ENCODE measurements at regions not wholly inside any gene's neighbourhood (a gene's known extent, or its start where the extent isn't known, plus 50 kb on each side); places are given as distances from the start of the nearest gene placed in this dataset.
A peak's percentile ranks its signal among the peaks of the same experiment; 100 is the strongest.

DNA sequence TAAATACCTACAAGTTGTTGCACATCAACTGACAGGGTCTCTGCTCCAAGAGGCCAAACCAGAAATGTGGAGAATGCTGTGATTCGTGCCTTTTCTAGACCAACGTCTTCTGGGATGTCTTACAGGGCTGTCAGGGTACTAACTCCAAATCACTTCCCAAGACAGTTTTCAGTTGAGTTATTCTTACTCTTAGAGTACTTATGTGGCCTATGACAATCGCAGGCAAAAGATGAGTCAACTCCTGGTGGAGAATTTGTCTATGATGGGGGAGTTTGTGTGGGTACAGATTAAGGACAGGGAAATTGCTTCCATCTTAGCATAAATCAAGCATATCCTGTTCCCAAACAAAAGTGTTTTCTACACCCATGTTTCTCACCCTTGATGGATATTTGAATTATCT is 734.8 kb downstream of the TNS3 start:
- H3K4me3 ChIP-seq (ENCODE audit: low read depth, low read length): no peak overlapping the region
- DNase-seq (ENCODE audit: low read depth): no peak
- no peak for TF ChIP-seq MYC (IDR thresholded peaks at IDR 0.05; ENCODE audit: low read depth, low read length)
- TF ChIP-seq MAX (IDR thresholded peaks at IDR 0.05; ENCODE audit: low read depth, low read length): no peak
- no peak for TF ChIP-seq CTCF (IDR thresholded peaks at IDR 0.05; ENCODE audit: low read depth, low read length)
- TF ChIP-seq POLR2A (IDR thresholded peaks at IDR 0.05; ENCODE audit: extremely low read depth, insufficient read length): no peak

DNA sequence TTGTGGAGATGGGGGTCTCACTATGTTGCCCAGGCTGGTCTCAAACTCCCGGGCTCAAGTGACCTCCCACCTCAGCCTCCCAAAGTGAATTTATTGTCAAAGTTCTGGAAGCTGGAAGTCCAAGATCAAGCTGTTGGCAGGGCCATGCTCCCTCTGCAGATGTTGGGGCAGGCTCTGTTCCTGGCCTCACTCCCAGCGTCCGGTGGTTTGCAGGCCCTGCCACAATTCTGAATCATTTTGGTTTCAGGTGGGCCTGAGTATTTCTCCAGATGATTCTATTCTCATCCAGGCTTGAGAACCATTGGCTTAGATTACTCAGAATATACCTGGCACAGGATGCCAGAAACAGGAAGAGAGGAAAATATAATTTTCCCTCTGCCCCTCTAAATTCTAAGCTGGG is 737.4 kb downstream of the TNS3 start:
- no peak for DNase-seq (ENCODE audit: low read depth)
- no peak overlapping the region for H3K4me3 ChIP-seq (ENCODE audit: low read depth, low read length)
- TF ChIP-seq MYC (IDR thresholded peaks at IDR 0.05; ENCODE audit: low read depth, low read length): no peak
- no peak for TF ChIP-seq MAX (IDR thresholded peaks at IDR 0.05; ENCODE audit: low read depth, low read length)
- TF ChIP-seq POLR2A (IDR thresholded peaks at IDR 0.05; ENCODE audit: extremely low read depth, insufficient read length): no peak
- TF ChIP-seq CTCF (IDR thresholded peaks at IDR 0.05; ENCODE audit: low read depth, low read length): no peak

DNA sequence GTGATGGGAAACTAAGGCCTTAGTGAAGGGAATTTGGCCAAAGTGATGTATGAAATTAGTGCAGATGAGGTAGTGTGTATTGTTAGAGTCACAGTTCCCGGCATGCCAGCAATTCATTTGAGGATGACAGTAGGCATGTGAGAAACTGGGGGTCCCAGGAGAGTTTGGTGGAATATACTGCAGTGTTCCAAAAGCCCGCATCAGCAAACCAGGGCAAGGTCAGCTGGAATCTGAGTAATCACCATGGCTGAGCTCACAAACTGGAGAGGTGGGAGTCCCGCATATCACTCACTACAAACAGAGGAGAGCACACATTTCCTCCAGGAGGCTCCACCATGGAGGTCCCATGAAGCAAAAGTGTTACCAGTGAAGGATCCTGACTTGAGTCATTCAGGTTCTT is 740.7 kb downstream of the TNS3 start:
- DNase-seq (ENCODE audit: low read depth): no peak
- no peak overlapping the region for H3K4me3 ChIP-seq (ENCODE audit: low read depth, low read length)
- TF ChIP-seq CTCF (IDR thresholded peaks at IDR 0.05; ENCODE audit: low read depth, low read length) (no peak), POLR2A (IDR thresholded peaks at IDR 0.05; ENCODE audit: extremely low read depth, insufficient read length) (no peak), MAX (IDR thresholded peaks at IDR 0.05; ENCODE audit: low read depth, low read length) (no peak), MYC (IDR thresholded peaks at IDR 0.05; ENCODE audit: low read depth, low read length) (no peak)

- no peak overlapping the region for H3K4me3 ChIP-seq (ENCODE audit: low read depth, low read length)
- DNase-seq (ENCODE audit: low read depth): no peak
- TF ChIP-seq MAX (IDR thresholded peaks at IDR 0.05; ENCODE audit: low read depth, low read length) (no peak), CTCF (IDR thresholded peaks at IDR 0.05; ENCODE audit: low read depth, low read length) (no peak), POLR2A (IDR thresholded peaks at IDR 0.05; ENCODE audit: extremely low read depth, insufficient read length) (no peak), MYC (IDR thresholded peaks at IDR 0.05; ENCODE audit: low read depth, low read length) (no peak)
Measured at GRCh38 chr7:46839651-46840050, 742.3 kb downstream of the TNS3 start.

- no peak overlapping the region for H3K4me3 ChIP-seq (ENCODE audit: low read depth, low read length)
- TF ChIP-seq MYC (IDR thresholded peaks at IDR 0.05; ENCODE audit: low read depth, low read length) (no peak), CTCF (IDR thresholded peaks at IDR 0.05; ENCODE audit: low read depth, low read length) (no peak), POLR2A (IDR thresholded peaks at IDR 0.05; ENCODE audit: extremely low read depth, insufficient read length) (no peak)
- peak; percentile 15 for DNase-seq (ENCODE audit: low read depth)
Measured at GRCh38 chr7:46838463-46838862, 743.4 kb downstream of the TNS3 start.

- no peak overlapping the region for H3K4me3 ChIP-seq (ENCODE audit: low read depth, low read length)
- TF ChIP-seq CTCF (IDR thresholded peaks at IDR 0.05; ENCODE audit: low read depth, low read length) (no peak), POLR2A (IDR thresholded peaks at IDR 0.05; ENCODE audit: extremely low read depth, insufficient read length) (no peak), MYC (IDR thresholded peaks at IDR 0.05; ENCODE audit: low read depth, low read length) (no peak), MAX (IDR thresholded peaks at IDR 0.05; ENCODE audit: low read depth, low read length) (no peak)
- DNase-seq (ENCODE audit: low read depth): no peak
Measured at GRCh38 chr7:46835556-46835955, 746.4 kb downstream of the TNS3 start.
